Fibroblast of skin of right quadriceps (primary cell): ENCODE measurements at regions not wholly inside any gene's neighbourhood (a gene's known extent, or its start where the extent isn't known, plus 50 kb on each side); places are given as distances from the start of the nearest gene placed in this dataset.
"Not testable (repeated sequence)": the region's sequence is repeated elsewhere in the genome, so short reads cannot be mapped to it uniquely, and the experiment has no call there.

ENCODE experiments used
- DNase-seq: peaks from one replicate; pipeline ENCODE4 v3.0.0-alpha.2; 2013

DNA sequence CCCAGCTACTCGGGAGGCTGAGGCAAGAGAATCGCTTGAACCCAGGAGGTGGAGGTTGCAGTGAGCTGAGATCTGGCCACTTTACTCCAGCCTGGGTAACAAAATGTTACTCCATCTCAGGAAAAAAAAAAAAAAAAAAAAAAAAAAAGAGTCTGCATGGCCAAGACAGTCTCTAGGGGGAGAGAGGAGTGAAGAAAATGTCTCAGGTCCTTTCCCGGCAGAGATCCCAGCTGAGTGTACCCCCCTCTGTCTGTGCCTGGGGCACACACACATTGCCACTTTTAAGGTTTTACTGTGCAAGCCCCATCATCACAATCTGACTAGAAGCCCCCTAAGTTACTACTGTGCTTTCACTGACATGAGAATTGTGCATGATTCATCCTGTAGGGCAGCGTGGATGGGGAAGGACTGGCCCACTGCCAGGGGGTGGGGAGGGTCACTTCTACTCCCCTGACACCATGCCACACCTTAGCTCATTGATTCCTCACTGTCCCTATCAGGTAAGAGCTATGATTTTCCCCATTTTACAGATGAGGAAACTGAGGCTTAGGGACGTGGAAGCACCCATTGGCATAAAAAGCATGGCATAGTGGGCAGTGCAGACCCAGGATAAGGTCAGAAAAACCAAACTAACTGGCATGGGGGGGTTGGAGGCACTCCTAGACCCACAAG lies 102.3 kb upstream of the LARP1 start:
- no peak for DNase-seq

DNA sequence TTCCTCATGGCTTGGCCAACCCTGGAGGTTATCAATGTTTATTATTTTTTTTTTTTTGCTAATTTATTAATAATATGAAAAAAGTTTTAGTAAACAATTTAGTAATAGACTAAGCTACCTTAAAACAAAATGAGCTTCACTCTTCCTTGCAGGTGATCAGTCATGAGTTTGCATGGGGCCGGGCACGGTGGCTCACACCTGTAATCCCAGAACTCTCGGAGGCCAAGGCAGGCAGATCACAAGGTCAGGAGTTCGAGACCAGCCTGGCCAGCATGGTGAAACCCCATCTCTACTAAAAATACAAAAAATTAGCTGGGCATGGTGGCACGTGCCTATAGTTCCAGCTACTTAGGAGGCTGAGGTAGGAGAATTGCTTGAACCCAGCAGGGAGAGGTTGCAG lies 103.4 kb upstream of the LARP1 start:
- DNase-seq = not testable (repeated sequence)

DNA sequence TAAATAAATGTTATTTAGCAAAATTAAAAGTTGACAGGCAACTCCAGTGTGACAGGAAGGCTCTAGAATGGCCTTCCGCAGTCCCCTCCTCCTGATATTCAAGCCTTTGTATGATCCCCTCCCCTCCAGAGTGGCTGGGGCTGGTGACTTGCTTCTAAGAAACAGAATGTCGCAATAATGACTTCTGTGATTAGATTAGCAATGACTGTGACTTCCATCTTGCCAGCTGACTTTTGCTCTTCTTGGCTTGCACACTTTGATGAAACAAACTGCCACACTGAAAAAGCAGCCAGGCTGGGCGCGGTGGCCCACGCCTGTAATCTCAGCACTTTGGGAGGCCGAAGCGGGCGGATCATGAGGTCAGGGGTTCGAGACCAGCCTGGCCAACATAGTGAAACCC lies 106.5 kb upstream of the LARP1 start:
- no peak for DNase-seq

DNA sequence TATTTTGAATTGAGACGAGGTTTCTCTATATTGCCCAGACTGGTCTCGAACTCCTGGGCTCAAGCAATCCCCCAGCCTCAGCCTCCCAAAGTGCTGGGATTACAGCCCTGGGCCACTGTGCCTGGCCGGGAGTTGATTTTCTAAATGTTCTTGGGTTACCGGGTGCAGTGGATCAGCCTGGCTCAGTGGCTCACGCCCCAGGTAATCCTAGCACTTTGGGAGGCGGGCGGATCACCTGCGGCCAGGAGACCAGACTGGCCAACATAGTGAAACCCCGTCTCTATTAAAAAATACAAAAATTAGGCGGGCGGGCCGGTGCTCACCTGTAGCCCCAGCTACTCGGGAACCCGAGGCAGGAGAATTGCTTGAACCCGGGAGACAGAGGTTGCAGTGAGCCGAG lies 106.9 kb upstream of the LARP1 start:
- no peak for DNase-seq

DNA sequence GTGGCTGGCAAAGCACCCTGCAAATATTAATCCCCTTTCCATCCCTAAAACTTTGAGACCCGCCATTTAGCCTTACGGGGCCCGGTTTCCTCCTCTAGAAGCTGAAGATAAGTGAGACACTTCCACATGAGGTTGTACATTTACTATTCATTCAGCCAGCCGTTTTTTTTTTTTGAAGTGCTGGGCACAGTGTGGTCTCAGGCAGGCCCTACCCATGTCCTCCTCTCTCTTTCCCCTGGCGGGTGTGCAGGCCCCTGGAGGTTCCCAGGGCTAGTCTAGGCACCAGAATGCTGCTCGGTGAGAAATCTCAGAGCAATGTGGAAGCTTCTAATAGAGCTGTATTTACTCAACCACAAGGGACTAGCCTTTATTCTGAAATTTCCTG lies 107.4 kb upstream of the LARP1 start:
- DNase-seq = no peak

DNA sequence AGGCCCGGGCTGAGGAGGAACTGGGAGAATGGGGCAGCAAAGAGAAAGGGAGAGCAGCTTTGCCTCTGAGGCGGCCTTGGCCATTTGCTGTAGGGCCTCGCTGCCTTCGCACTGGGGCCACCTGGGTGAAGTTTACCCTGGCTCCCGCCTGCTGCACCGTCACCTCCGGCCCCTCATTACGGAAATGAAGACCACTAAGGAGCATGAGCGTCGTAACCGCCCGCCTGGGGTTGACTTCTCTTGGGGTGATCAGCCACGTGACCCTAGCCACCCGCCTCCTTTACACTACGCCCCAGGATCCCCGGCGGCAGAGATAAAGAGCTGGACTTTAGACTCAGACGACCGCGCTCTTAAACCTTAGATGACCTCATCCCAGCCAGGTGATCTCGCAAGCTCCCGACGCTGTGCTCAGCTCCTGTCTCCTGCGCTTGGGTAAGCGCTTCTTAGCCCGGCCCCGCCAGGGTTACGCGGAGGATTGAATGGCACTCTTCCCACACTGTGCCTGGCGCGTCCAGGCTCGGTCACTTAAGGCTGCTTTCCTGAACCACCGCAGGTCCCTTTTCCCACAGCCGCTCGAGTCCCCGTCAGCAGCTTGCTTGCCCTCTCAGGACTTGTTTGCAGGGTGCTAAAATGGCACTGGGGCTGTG lies 107.9 kb upstream of the LARP1 start:
- DNase-seq = no peak

DNA sequence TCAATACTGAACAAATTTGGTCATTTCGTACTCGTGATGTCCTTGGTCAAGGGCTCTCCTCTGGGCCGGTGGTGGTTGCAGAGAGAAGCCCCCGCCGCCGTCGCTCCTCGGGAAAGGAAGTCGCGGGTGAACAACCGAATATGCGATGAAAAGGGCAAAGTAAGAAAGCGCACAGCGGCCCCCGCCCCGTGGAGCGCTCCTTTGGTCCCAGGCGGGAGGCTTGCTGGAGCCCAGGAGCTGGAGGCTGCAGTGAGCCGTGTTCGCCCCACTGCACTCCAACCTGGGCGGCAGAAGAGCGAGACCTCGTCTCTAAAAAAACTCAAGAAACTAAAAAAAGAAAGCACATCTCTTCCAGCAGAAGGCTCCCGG lies 108.4 kb upstream of the LARP1 start:
- no peak for DNase-seq

- no peak for DNase-seq
Observed at GRCh38 chr5:154644745-154645411, 110.3 kb upstream of the LARP1 start.

DNA sequence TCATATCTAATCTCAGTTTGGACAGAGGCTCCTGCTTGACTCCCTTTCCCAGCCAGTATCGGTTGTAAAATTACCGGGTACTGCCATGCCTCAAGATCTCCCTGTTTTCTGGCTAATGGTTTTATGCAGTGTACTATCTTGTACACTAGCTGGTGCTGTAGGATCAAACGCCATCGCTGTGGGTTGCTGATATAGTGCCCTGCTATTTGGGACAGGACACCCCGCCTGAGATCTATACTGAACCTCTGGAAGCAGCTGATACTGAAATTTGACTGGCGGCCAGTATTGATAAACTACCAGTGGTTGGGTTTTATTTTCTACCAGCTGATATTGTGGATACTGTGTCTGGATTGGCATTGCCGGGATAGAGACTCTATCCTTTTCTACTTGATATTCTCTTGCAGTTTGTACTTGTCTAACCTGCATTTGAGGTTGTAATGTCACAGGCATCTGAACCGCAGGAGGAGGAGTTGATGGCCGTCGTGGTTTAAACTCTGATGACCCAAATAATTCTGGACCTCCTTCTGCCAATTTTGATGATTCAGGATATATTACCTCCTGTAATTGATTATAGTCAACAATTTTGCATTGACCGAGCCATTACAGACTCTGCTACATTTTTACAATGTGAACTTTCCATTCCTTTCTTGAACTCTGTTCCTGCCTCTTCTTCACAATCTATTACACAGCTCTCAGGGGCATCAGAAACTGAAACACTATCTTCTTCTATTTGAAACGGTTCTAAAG lies 112.5 kb upstream of the LARP1 start:
- DNase-seq = peak; percentile 23

- DNase-seq = peak; percentile 26
Observed at GRCh38 chr5:154640213-154640831, 114.9 kb upstream of the LARP1 start.

DNA sequence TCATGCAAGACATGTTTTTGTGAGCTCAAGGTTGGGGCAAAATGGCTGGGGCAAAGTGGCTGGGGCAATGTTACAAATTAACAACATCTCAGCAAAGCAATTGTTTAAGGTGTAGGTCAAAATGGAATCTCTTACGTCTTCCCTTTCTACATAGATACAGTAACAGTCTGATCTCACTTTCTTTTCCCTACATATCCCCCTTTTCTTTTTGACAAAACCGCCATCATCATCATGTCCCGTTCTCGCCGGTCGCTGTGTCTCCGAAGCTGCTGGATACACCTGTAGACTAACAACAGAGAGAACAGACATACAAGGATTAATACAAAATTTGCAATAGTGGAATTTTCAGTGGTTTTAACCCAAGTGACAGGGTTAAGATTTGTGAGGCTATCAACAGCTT lies 118.4 kb upstream of the LARP1 start:
- not testable (repeated sequence) for DNase-seq

DNA sequence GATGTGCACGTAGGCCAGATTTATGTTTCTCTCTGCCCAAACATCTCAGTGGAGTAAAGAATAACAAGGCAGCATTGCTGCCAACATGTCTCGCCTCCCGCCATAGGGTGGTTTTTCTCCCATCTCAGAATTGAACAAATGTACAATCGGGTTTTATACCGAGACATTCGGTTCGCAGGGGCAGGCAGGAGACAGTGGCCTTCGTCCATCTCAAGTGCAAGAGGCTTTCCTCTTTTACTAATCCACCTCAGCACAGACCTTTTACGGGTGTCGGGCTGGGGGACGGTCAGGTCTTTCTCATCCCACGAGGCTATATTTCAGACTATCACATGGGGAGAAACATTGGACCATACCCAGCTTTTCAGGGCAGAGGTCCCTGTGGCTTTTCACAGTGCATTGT lies 118.9 kb upstream of the LARP1 start:
- DNase-seq = not testable (repeated sequence)

GRCh38 chr5:154633744-154634143 lies 121.4 kb upstream of the LARP1 start:
- not testable (repeated sequence) for DNase-seq

DNA sequence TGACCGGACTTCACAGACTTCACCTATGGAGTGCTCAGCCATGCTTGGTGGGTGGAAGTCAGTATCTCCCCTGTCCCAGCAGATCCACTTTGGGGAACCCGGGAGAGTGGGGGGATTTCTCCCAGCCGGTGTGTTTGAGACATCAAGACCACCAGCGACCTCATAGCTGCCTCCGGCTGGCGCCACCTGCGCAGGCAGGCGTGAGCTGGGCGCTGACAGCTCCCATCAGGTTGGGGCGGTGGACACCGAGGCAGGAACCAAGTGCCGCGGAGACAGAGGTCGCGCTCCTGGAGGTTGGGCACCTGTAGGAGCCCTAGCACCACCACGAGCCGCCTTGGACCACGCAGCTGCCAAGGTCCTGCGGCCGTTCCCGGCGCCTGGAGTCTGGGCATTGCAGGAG lies 124.0 kb upstream of the LARP1 start:
- no peak for DNase-seq

DNA sequence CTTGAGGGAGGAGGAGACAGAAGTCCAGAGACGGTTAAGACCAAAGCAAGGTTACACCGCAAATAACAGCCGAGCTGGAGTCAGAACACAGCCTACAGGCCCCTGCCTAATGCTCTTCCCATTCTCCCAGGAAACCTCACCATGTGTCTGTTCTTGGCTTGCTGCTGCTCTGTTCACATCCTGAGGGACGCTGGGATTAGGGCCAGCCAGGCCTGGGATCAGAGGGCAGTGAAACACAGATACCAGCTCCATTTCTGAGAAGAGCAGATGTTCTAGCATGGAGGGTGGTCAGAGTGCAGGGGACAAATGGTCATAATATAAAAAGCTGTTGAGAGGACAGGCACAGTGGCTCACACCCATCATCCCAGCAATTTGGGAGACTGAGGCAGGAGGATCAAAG lies 124.8 kb upstream of the LARP1 start:
- no peak for DNase-seq

- no peak for DNase-seq
Observed at GRCh38 chr5:154628685-154629084, 126.5 kb upstream of the LARP1 start.

GRCh38 chr5:154627698-154628678 lies 127.2 kb upstream of the LARP1 start:
- peak; percentile 68 for DNase-seq

DNA sequence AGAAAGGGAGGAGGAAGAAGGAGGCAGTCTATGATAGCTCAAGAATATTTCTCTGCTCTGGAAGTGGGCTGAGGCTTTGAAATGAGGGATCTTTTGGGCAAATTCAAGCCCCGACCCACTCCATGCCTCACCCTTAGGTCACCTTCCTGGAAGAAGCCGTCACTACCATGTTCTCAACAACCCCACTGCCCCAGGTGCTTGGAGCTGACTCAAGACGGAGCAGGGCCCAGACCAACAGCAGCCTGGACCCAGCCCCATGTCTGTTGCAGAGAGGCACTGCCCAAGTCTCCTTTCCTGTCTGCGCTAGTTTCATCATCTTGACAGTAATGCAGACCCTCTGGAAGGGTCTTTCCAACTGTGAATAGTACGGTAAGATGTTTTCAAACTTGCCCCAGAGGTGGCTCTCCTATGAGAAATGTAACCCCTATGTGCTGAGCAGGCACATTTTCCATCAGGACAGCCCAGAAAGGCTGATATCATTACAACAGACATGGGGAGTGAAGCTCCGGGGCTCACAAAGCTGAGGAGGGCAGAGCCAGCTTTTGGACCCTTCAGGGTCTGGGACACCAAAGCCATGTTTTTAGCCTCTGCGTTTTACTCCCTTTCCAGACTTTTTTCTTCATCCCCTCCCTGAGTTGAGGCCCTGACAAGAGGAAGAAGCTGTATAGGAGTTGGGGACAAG lies 128.2 kb upstream of the LARP1 start:
- DNase-seq = no peak

- no peak for DNase-seq
Observed at GRCh38 chr5:154625031-154625430, 130.1 kb upstream of the LARP1 start.

GRCh38 chr5:154624341-154624740 lies 130.8 kb upstream of the LARP1 start:
- DNase-seq = no peak

DNA sequence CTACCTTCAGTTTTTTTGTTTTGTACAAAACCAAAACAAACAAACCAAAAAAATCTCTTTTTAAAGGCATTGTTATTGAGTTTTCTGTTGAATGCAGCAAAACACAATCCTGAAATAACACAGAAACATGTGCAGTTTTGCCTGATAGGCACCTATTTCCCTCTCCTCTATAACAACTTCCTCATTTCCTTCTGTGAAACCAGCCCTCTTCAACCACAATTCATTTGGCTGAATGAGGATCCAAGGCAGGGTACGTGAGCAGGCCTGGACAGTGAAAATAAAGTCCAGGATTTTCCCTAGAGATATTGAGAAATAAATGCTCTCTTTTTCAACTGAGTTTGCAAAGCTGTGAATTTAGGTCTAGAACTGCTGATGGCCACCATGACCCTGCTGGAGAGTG lies 134.8 kb upstream of the LARP1 start:
- no peak for DNase-seq
